ENCODE measurements at regions not wholly inside any gene's neighbourhood (a gene's known extent, or its start where the extent isn't known, plus 50 kb on each side); places are given as distances from the start of the nearest gene placed in this dataset.

- Histone ChIP-seq H3K79me2 (ENCODE audit: control insufficient read depth, insufficient read depth, low read length, unreplicated experiment) (no peaks in the 10 kb centered on the region), H3K4me3 (ENCODE audit: low read depth, low read length) (no peak overlapping the region), H3K27me3 (ENCODE audit: insufficient read depth, low read length) (no peaks in the 10 kb centered on the region), H2AFZ (ENCODE audit: low read length, unreplicated experiment) (no peak overlapping the region), H3K36me3 (ENCODE audit: insufficient read depth, low read length) (no peaks in the 10 kb centered on the region), H3K27ac (ENCODE audit: low read depth, low read length) (no peak overlapping the region), H3K4me1 (ENCODE audit: control insufficient read depth, insufficient read depth, low read length, unreplicated experiment) (no peaks in the 10 kb centered on the region)
These were observed 139.0 kb upstream of the JADE1 start for GRCh38 chr4:128670513-128670912.

GRCh38 chr4:128668566-128668965 lies 140.9 kb upstream of the JADE1 start:
- Histone ChIP-seq H3K36me3 (ENCODE audit: insufficient read depth, low read length) (no peaks in the 10 kb centered on the region), H3K27me3 (ENCODE audit: insufficient read depth, low read length) (no peaks in the 10 kb centered on the region), H3K4me1 (ENCODE audit: control insufficient read depth, insufficient read depth, low read length, unreplicated experiment) (no peaks in the 10 kb centered on the region), H3K4me3 (ENCODE audit: low read depth, low read length) (no peak overlapping the region), H3K79me2 (ENCODE audit: control insufficient read depth, insufficient read depth, low read length, unreplicated experiment) (no peaks in the 10 kb centered on the region), H2AFZ (ENCODE audit: low read length, unreplicated experiment) (no peak overlapping the region), H3K27ac (ENCODE audit: low read depth, low read length) (no peak overlapping the region)

GRCh38 chr4:128665514-128665913 lies 144.0 kb upstream of the JADE1 start:
- no peak overlapping the region for H3K4me3 ChIP-seq (ENCODE audit: low read depth, low read length)
- no peaks in the 10 kb centered on the region for H3K79me2 ChIP-seq (ENCODE audit: control insufficient read depth, insufficient read depth, low read length, unreplicated experiment)
- no peak overlapping the region for H2AFZ ChIP-seq (ENCODE audit: low read length, unreplicated experiment)
- no peaks in the 10 kb centered on the region for H3K36me3 ChIP-seq (ENCODE audit: insufficient read depth, low read length)
- no peaks in the 10 kb centered on the region for H3K27me3 ChIP-seq (ENCODE audit: insufficient read depth, low read length)
- peaks cover 6% of the 10 kb centered on the region for H3K4me1 ChIP-seq (ENCODE audit: control insufficient read depth, insufficient read depth, low read length, unreplicated experiment)
- no peak overlapping the region for H3K27ac ChIP-seq (ENCODE audit: low read depth, low read length)

GRCh38 chr4:128663325-128663724 lies 146.2 kb upstream of the JADE1 start:
- H3K27ac ChIP-seq (ENCODE audit: low read depth, low read length): no peak overlapping the region

GRCh38 chr4:128661479-128661878 lies 148.0 kb upstream of the JADE1 start:
- Histone ChIP-seq H3K79me2 (ENCODE audit: control insufficient read depth, insufficient read depth, low read length, unreplicated experiment) (no peaks in the 10 kb centered on the region), H3K4me1 (ENCODE audit: control insufficient read depth, insufficient read depth, low read length, unreplicated experiment) (peaks cover 18% of the 10 kb centered on the region), H3K27ac (ENCODE audit: low read depth, low read length) (peak overlapping the region; percentile 74), H3K36me3 (ENCODE audit: insufficient read depth, low read length) (no peaks in the 10 kb centered on the region), H2AFZ (ENCODE audit: low read length, unreplicated experiment) (no peak overlapping the region), H3K4me3 (ENCODE audit: low read depth, low read length) (no peak overlapping the region), H3K27me3 (ENCODE audit: insufficient read depth, low read length) (no peaks in the 10 kb centered on the region)

More at GRCh38 chr4:128663325-128663724, 146.2 kb upstream of the JADE1 start:
- Histone ChIP-seq H3K79me2 (ENCODE audit: control insufficient read depth, insufficient read depth, low read length, unreplicated experiment) (no peaks in the 10 kb centered on the region), H3K27me3 (ENCODE audit: insufficient read depth, low read length) (no peaks in the 10 kb centered on the region), H2AFZ (ENCODE audit: low read length, unreplicated experiment) (no peak overlapping the region), H3K4me3 (ENCODE audit: low read depth, low read length) (no peak overlapping the region), H3K4me1 (ENCODE audit: control insufficient read depth, insufficient read depth, low read length, unreplicated experiment) (peaks cover 15% of the 10 kb centered on the region), H3K36me3 (ENCODE audit: insufficient read depth, low read length) (no peaks in the 10 kb centered on the region)

- Histone ChIP-seq H3K4me3 (ENCODE audit: low read depth, low read length) (no peak overlapping the region), H3K27me3 (ENCODE audit: insufficient read depth, low read length) (no peaks in the 10 kb centered on the region), H3K79me2 (ENCODE audit: control insufficient read depth, insufficient read depth, low read length, unreplicated experiment) (no peaks in the 10 kb centered on the region), H2AFZ (ENCODE audit: low read length, unreplicated experiment) (peak overlapping the region; percentile 34), H3K27ac (ENCODE audit: low read depth, low read length) (peak overlapping the region; percentile 74), H3K36me3 (ENCODE audit: insufficient read depth, low read length) (no peaks in the 10 kb centered on the region), H3K4me1 (ENCODE audit: control insufficient read depth, insufficient read depth, low read length, unreplicated experiment) (peaks cover 18% of the 10 kb centered on the region)
These were observed 148.9 kb upstream of the JADE1 start for GRCh38 chr4:128660361-128661215.

GRCh38 chr4:128658214-128658631 lies 151.3 kb upstream of the JADE1 start:
- Histone ChIP-seq H3K36me3 (ENCODE audit: insufficient read depth, low read length) (no peaks in the 10 kb centered on the region), H3K27ac (ENCODE audit: low read depth, low read length) (no peak overlapping the region), H3K4me1 (ENCODE audit: control insufficient read depth, insufficient read depth, low read length, unreplicated experiment) (peaks cover 18% of the 10 kb centered on the region), H3K4me3 (ENCODE audit: low read depth, low read length) (no peak overlapping the region), H3K27me3 (ENCODE audit: insufficient read depth, low read length) (no peaks in the 10 kb centered on the region), H3K79me2 (ENCODE audit: control insufficient read depth, insufficient read depth, low read length, unreplicated experiment) (no peaks in the 10 kb centered on the region), H2AFZ (ENCODE audit: low read length, unreplicated experiment) (no peak overlapping the region)

GRCh38 chr4:128657638-128658037 lies 151.9 kb upstream of the JADE1 start:
- Histone ChIP-seq H3K79me2 (ENCODE audit: control insufficient read depth, insufficient read depth, low read length, unreplicated experiment) (no peaks in the 10 kb centered on the region), H3K27me3 (ENCODE audit: insufficient read depth, low read length) (no peaks in the 10 kb centered on the region), H3K27ac (ENCODE audit: low read depth, low read length) (no peak overlapping the region), H3K4me3 (ENCODE audit: low read depth, low read length) (no peak overlapping the region), H2AFZ (ENCODE audit: low read length, unreplicated experiment) (no peak overlapping the region), H3K4me1 (ENCODE audit: control insufficient read depth, insufficient read depth, low read length, unreplicated experiment) (peaks cover 18% of the 10 kb centered on the region), H3K36me3 (ENCODE audit: insufficient read depth, low read length) (no peaks in the 10 kb centered on the region)

GRCh38 chr4:128654465-128654864 lies 155.0 kb upstream of the JADE1 start:
- Histone ChIP-seq H2AFZ (ENCODE audit: low read length, unreplicated experiment) (no peak overlapping the region), H3K4me1 (ENCODE audit: control insufficient read depth, insufficient read depth, low read length, unreplicated experiment) (peaks cover 11% of the 10 kb centered on the region), H3K27me3 (ENCODE audit: insufficient read depth, low read length) (no peaks in the 10 kb centered on the region), H3K36me3 (ENCODE audit: insufficient read depth, low read length) (no peaks in the 10 kb centered on the region), H3K4me3 (ENCODE audit: low read depth, low read length) (no peak overlapping the region), H3K27ac (ENCODE audit: low read depth, low read length) (no peak overlapping the region), H3K79me2 (ENCODE audit: control insufficient read depth, insufficient read depth, low read length, unreplicated experiment) (no peaks in the 10 kb centered on the region)

- Histone ChIP-seq H2AFZ (ENCODE audit: low read length, unreplicated experiment) (peak overlapping the region; percentile 17), H3K4me3 (ENCODE audit: low read depth, low read length) (no peak overlapping the region), H3K4me1 (ENCODE audit: control insufficient read depth, insufficient read depth, low read length, unreplicated experiment) (peaks cover 14% of the 10 kb centered on the region), H3K36me3 (ENCODE audit: insufficient read depth, low read length) (no peaks in the 10 kb centered on the region), H3K27me3 (ENCODE audit: insufficient read depth, low read length) (no peaks in the 10 kb centered on the region), H3K79me2 (ENCODE audit: control insufficient read depth, insufficient read depth, low read length, unreplicated experiment) (no peaks in the 10 kb centered on the region), H3K27ac (ENCODE audit: low read depth, low read length) (no peak overlapping the region)
These were observed 155.7 kb upstream of the JADE1 start for GRCh38 chr4:128653527-128654444.

Measured in ACC112 (cell line).